T-helper 2 cell (primary cell): ENCODE measurements at regions not wholly inside any gene's neighbourhood (a gene's known extent, or its start where the extent isn't known, plus 50 kb on each side); places are given as distances from the start of the nearest gene placed in this dataset.

ENCODE experiments used
- DNase-seq, 5 experiments: peaks; one replicate each; pipeline versions ENCODE4 v3.0.0 to v3.0.0-alpha.2; 2012 to 2022

- peak in 2 of 5 experiments; percentile 41 to 70 for DNase-seq
Observed at GRCh38 chr1:221837896-221838295, 96.0 kb upstream of the DUSP10 start.

- DNase-seq: no peak
Observed at GRCh38 chr1:221834698-221835513, 93.0 kb upstream of the DUSP10 start.

DNA sequence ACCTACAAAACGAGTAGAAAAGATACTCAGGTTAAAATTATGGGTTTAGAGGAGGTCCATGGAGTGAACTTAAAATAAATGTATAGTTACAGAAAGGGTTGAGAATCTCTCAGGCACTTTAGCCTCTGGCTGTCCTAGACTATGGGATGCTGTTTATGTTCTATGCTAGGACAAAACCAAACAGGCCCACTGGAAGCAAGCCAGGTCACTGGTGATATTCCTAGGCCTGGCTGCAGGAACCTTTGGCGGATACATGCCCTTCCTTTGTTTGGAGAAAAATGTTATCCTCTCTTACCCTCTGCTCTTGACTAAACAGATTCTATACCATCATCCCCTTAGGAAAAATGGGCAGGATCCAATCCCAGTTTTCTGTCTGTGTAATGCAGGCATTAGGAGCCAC lies 90.7 kb upstream of the DUSP10 start:
- DNase-seq: no peak

DNA sequence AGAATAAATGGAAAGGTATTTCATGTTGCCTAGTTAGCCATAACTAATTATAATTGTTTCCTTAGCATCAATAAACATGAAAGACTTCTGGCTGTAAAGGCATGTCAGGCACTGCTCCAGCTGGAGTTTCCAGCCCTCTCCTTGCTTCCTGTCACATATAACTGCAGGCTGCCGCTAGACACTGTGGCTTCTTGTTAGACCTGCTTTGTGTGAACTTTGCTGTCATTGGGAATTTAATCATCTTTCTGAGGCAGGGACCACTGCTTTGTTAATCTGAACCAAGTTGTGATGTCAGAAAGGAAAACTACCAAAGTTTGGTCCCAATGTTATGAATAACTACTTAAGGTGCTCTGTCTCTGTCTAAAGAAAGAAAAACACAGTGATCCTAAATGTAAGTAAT lies 90.3 kb upstream of the DUSP10 start:
- no peak for DNase-seq

DNA sequence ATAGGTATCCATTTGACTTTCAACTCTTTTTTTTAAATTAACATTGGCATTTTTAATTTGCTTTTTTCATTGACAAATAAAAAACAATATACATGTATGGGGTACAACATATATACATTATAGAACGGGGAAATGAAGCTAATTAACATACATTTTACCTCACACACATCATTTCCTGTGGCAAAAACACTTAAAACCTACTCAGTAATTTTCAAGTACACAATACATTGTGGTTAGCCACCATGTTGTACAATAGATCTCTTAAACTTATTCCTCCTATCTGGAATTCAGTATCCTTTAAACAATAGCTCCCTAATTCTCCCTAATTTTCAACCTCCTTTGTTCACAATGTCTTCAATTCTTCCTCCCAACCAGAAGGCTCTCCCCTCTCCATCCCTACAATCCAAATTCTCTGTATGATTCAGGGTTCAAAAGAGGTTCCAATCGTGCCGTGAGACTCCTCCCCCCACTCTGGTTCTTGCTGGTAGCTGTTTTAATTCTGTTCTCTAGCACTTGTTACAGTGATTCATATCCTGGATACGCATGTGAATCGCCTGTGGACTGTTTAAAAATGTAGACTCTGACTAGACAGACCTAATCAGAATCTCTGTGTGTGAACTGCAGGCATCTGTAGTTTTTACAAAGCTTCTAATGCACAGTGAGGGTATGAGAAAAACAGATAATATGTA lies 87.6 kb upstream of the DUSP10 start:
- peak in 3 of 5 experiments; percentile 21 to 87 (median 67) for DNase-seq

DNA sequence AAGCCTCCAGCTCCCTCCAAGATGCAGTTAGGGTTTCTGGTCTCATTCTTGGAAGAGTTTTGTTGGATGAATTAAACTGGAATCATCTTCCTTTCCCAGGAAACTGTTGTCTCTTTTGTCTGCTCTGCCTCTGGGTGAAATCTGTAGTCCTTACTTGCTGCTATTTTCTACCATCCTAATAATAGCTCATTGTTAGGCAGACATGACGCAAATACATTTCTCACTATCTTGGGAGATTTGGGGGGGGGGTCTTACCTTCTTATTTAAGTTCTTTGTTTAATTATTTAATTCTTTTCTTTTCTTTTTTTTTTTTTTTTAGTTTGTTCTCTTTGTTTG lies 85.4 kb upstream of the DUSP10 start:
- no peak for DNase-seq

- no peak for DNase-seq
Observed at GRCh38 chr1:221824909-221825308, 83.0 kb upstream of the DUSP10 start.

- DNase-seq: peak in 1 of 5 experiments; percentile 23
Observed at GRCh38 chr1:221824025-221824424, 82.1 kb upstream of the DUSP10 start.

GRCh38 chr1:221823561-221823960 lies 81.7 kb upstream of the DUSP10 start:
- no peak for DNase-seq

DNA sequence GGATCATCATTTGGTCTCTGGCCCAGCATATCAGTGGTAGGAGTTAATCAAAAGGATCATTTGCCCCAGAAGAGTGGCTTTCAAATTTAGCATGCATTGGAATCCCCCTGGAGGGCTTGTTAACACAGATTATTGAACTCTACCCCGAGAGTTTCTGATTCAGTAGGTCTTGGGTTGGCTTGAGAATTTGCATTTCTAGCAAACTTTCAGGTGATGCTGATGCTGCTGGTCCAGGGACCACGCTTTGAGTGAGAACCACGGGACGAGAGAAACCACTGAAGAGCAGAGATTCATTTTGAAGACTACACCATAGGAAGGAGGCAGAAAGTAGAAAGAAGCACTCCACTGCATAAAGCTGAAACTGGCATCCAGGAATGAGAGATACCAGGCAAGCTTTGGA lies 81.3 kb upstream of the DUSP10 start:
- DNase-seq: no peak

GRCh38 chr1:221822591-221822990 lies 80.7 kb upstream of the DUSP10 start:
- DNase-seq: no peak

- no peak for DNase-seq
Observed at GRCh38 chr1:221816899-221817298, 75.0 kb upstream of the DUSP10 start.

- no peak for DNase-seq
Observed at GRCh38 chr1:221815660-221816059, 73.8 kb upstream of the DUSP10 start.

DNA sequence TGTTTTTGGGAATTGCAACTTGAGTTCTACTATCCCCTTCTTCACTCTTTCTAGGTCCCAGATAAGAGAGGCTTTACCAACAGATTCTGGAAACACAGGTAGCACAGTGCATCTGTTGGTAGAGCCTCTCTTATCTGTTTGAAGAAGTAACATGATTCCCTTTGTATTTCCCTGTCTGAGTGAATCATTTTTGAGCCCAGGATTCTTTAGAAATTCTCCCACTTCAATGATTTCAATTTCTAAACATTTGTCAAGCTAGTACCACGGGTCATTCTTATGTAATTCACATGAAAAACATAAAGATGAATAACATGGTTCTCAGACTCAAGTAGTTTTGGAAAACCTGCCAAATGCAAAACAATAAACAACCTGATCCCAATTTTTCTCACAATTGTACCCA lies 72.0 kb upstream of the DUSP10 start:
- DNase-seq: no peak

GRCh38 chr1:221812905-221813597 lies 71.2 kb upstream of the DUSP10 start:
- no peak for DNase-seq

DNA sequence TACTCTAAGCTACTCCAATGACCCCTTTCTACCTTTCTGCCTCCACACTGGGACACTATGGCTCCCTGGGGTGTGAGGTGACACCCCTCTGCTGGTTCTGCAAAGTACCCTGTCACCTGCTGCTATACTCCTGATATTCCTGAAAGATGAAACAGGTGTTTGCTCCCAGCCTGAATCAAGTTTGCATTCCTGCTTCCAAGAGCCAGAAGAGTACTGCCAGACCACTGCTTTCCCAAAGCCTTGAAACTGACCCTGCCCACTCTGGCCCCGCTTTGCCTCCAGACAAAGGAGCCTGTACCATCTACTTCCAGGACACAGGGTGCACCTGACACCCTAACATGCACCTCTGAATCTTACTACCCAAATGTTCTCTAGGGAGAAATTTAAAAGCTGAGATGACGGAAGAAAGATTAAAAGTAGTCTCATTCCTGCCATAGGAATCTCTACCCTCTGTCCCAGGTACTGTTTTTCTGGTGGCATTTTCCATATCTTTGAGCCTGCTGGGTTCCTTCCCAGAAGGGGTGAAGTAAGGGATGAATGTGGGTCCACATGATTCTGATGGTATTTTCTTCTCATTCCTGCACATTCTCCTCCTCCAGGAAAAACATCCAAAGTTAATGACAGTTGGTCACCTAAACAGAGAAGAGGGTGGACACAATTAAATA lies 70.3 kb upstream of the DUSP10 start:
- no peak for DNase-seq

DNA sequence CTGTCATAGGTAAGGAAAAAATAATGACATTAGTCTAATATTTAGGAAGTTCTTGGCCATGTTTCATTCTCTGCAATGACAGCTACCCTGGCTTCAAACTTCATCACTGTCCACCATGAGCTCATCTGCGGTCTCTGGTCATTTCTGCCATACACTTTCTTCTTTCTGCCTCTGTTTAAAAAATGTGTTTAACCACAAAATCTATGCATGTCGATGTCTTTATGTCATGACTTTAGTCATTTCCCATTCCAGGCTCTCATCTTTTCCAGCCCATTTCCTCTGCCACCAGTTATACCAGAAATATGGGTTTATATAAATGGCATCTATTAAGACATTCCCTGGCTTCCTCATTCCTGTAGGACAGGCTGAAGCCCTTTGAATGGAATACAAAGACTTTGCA lies 68.5 kb upstream of the DUSP10 start:
- DNase-seq: no peak

- DNase-seq: peak in 2 of 5 experiments; percentile 7 to 48
Observed at GRCh38 chr1:221809091-221810029, 67.5 kb upstream of the DUSP10 start.

DNA sequence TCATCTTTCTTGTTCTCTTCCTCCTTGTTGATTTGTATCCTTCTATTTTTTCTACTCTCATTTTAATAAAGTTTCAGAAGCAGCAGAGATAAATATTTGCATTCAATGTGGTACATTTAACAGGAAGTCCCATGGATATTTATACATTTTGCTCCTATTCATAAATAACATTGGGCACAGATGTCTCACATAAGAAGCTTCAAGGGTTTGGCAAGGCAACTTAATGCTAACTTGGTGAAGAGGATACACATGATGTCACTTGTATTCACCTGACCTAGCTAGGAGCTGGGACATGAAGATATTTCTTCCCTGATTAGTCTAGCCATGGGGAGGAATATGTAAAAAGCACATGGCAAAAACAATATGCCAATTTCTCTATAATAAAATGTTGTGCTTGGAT lies 65.1 kb upstream of the DUSP10 start:
- DNase-seq: no peak

- DNase-seq: no peak
Observed at GRCh38 chr1:221806236-221806635, 64.3 kb upstream of the DUSP10 start.

- no peak for DNase-seq
Observed at GRCh38 chr1:221805121-221805520, 63.2 kb upstream of the DUSP10 start.

- no peak for DNase-seq
Observed at GRCh38 chr1:221804303-221804702, 62.4 kb upstream of the DUSP10 start.
